HEK293T (cell line): ENCODE measurements at regions not wholly inside any gene's neighbourhood (a gene's known extent, or its start where the extent isn't known, plus 50 kb on each side); places are given as distances from the start of the nearest gene placed in this dataset.
A peak's percentile ranks its signal among the peaks of the same experiment; 100 is the strongest.

Source experiments
- CTCF ChIA-PET: fragments of 350-600 bp; formaldehyde crosslinking; extraction: SDS; loops from one replicate; lab custom pipeline; 2021; ENCODE audit warnings: antibody characterized with exemption, inconsistent platforms; lab: Yijun Ruan, JAX
- POLR2A ChIA-PET: fragments of 350-600 bp; formaldehyde crosslinking; extraction: SDS; loops from one replicate; lab custom pipeline; 2020; ENCODE audit warnings: antibody characterized with exemption, inconsistent platforms; lab: Yijun Ruan, JAX
- DNase-seq: peaks from one replicate; pipeline ENCODE4 v3.0.0; 2012; ENCODE audit warnings: mixed read lengths; ENCODE audit errors: extremely low spot score
- ARNT ChIP-seq: fragments of 450-650 bp; IDR thresholded peaks from 2 replicates; pipeline ENCODE4 v1.6.1; 2017; ENCODE audit warnings: mild to moderate bottlenecking
- BHLHE40 ChIP-seq: fragments of 450-650 bp; IDR thresholded peaks from 2 replicates; pipeline ENCODE4 v1.6.1; 2016; ENCODE audit warnings: mild to moderate bottlenecking, moderate library complexity, borderline replicate concordance
- CTBP1 ChIP-seq: fragments of 450-650 bp; IDR thresholded peaks from 2 replicates; pipeline ENCODE4 v1.6.1; 2016; ENCODE audit warnings: borderline replicate concordance
- ELF4 ChIP-seq: fragments of 450-650 bp; IDR thresholded peaks from 2 replicates; pipeline ENCODE4 v1.6.1; 2017; ENCODE audit warnings: antibody characterized with exemption
- FOXA1 ChIP-seq: fragments of 450-650 bp; IDR thresholded peaks from 2 replicates; pipeline ENCODE4 v1.6.1; 2016; ENCODE audit warnings: mild to moderate bottlenecking
- FOXK2 ChIP-seq: fragments of 450-650 bp; IDR thresholded peaks from 2 replicates; pipeline ENCODE4 v1.6.1; 2016; ENCODE audit warnings: mild to moderate bottlenecking
- FOXM1 ChIP-seq: fragments of 450-650 bp; IDR thresholded peaks from 2 replicates; pipeline ENCODE4 v1.6.1; 2017; ENCODE audit warnings: mild to moderate bottlenecking, borderline replicate concordance
- HDGF ChIP-seq: fragments of 450-650 bp; IDR thresholded peaks from 2 replicates; pipeline ENCODE4 v1.6.1; 2017; ENCODE audit warnings: antibody characterized with exemption, borderline replicate concordance
- L3MBTL2 ChIP-seq: fragments of 450-650 bp; conservative IDR thresholded peaks from 2 replicates; pipeline ENCODE4 v1.6.1; 2016; ENCODE audit warnings: mild to moderate bottlenecking
- LEF1 ChIP-seq: fragments of 450-650 bp; IDR thresholded peaks from 2 replicates; pipeline ENCODE4 v1.6.1; 2017; ENCODE audit warnings: mild to moderate bottlenecking, borderline replicate concordance
- NFRKB ChIP-seq: fragments of 450-650 bp; IDR thresholded peaks from 2 replicates; pipeline ENCODE4 v1.6.1; 2016; ENCODE audit warnings: mild to moderate bottlenecking, moderate library complexity
- PKNOX1 ChIP-seq: fragments of 450-650 bp; IDR thresholded peaks from 2 replicates; pipeline ENCODE4 v1.6.1; 2016
- SP1 ChIP-seq: fragments of 450-650 bp; IDR thresholded peaks from 2 replicates; pipeline ENCODE4 v1.6.1; 2017
- SUZ12 ChIP-seq: fragments of 450-650 bp; IDR thresholded peaks from 2 replicates; pipeline ENCODE4 v1.6.1; 2016; ENCODE audit warnings: mild to moderate bottlenecking
- TARDBP ChIP-seq: fragments of 450-650 bp; IDR thresholded peaks from 2 replicates; pipeline ENCODE4 v1.6.1; 2016
- ZNF384 ChIP-seq: fragments of 450-650 bp; IDR thresholded peaks from 2 replicates; pipeline ENCODE4 v1.6.1; 2016

GRCh38 chr1:212500983-212501382 lies 68.3 kb downstream of the NENF start:
- CTCF ChIA-PET, result no interaction called here
- TF ChIP-seq PKNOX1 (no peak), HDGF (no peak), CTBP1 (no peak), FOXM1 (no peak), L3MBTL2 (no peak), BHLHE40 (no peak), SP1 (no peak), ELF4 (no peak), FOXK2 (no peak), LEF1 (no peak), SUZ12 (no peak)
- POLR2A ChIA-PET, result no interaction called here
- DNase-seq, result no peak

- CTCF ChIA-PET, result interaction anchor here (1.0 kb wide), 1 partner anchor 12 kb away, joined by 3 read pairs; no protein-coding TSS in a partner anchor
- POLR2A ChIA-PET, result no interaction called here
- no peak for TF ChIP-seq ZNF384
- no peak for TF ChIP-seq NFRKB
- no peak for TF ChIP-seq LEF1
- no peak for TF ChIP-seq CTBP1
- no peak for TF ChIP-seq SUZ12
- no peak for TF ChIP-seq SP1
- no peak for TF ChIP-seq TARDBP
- TF ChIP-seq L3MBTL2, result no peak
- no peak for TF ChIP-seq ELF4
- no peak for DNase-seq
Measured at GRCh38 chr1:212503714-212504113, 71.0 kb downstream of the NENF start.

GRCh38 chr1:212504171-212504803 lies 71.6 kb downstream of the NENF start:
- no peak for DNase-seq
- TF ChIP-seq L3MBTL2 (no peak), HDGF (no peak), ELF4 (no peak), BHLHE40 (no peak), SP1 (no peak), CTBP1 (no peak), ZNF384 (no peak), NFRKB (no peak), PKNOX1 (no peak), TARDBP (no peak), ARNT (no peak), FOXM1 (no peak), FOXA1 (no peak)
- POLR2A ChIA-PET, result no interaction called here
- CTCF ChIA-PET, result no interaction called here

GRCh38 chr1:212506666-212507065 lies 73.9 kb downstream of the NENF start:
- CTCF ChIA-PET, result no interaction called here
- no peak for TF ChIP-seq SUZ12
- TF ChIP-seq ZNF384, result no peak
- no peak for TF ChIP-seq FOXA1
- no peak for DNase-seq

GRCh38 chr1:212507369-212507768 lies 74.6 kb downstream of the NENF start:
- DNase-seq, result no peak
- CTCF ChIA-PET, result no interaction called here
- TF ChIP-seq ELF4 (no peak), SUZ12 (no peak), L3MBTL2 (no peak), SP1 (no peak), TARDBP (no peak), CTBP1 (no peak), BHLHE40 (no peak), HDGF (no peak)
- POLR2A ChIA-PET, result no interaction called here

More at GRCh38 chr1:212506666-212507065, 73.9 kb downstream of the NENF start:
- POLR2A ChIA-PET, result no interaction called here

- ChIA-PET POLR2A (interaction anchor here (2.6 kb wide), 1 partner anchor 95 kb away, joined by 11 read pairs; the partner anchor contains the start of gene ATF3), CTCF (no interaction called here)
- TF ChIP-seq PKNOX1, result peak; percentile 49
- TF ChIP-seq CTBP1, result peak; percentile 33; the same call in 1 of the 2 replicates
- no peak for TF ChIP-seq NFRKB
- no peak for DNase-seq
Measured at GRCh38 chr1:212512816-212513559, 80.3 kb downstream of the NENF start.
